Daoy (cell line): ENCODE measurements at regions not wholly inside any gene's neighbourhood (a gene's known extent, or its start where the extent isn't known, plus 50 kb on each side); places are given as distances from the start of the nearest gene placed in this dataset.
"Not testable (repeated sequence)": the region's sequence is repeated elsewhere in the genome, so short reads cannot be mapped to it uniquely, and the experiment has no call there.

Experiments
- DNase-seq: peaks from one replicate; pipeline ENCODE4 v3.0.0-alpha.2; 2015; ENCODE audit warnings: low read depth

DNA sequence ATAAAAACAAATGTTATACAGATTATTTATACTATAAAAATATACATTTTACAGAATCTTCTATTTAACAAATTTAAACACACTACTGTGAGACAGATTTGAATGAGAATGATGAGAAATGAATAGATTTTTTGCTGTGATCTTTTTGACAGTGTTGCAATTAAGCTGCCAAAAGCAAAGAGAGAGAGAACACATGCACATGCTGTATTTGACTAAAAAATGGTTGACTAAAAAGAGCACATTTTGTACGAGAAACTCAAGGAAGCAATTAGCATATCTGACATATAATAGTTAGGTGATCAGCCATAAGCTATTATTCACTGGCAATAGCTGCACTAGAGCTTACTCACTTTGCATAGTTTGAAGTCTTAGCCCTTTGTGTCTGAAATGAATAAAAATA, 115.8 kb downstream of the SYT10 start:
- no peak for DNase-seq

DNA sequence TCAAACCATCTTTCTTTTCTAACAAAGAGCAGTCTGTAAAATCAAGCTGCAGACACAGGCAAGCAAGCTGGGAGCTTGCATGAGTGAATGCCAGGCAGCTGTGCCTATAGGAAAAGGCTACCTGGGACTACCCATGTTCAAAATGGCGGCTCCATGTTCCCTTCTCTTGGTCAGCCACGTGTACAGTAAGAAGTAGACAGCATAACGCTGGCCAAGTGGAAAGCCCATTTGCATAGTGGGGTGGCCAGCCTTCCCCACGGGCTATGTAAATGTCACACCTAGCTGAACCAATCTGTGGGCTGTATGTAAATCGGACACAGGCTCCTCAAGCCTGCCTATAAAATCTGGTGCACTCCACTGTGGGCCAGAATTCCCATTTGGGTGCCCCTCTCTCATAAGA, 117.1 kb downstream of the SYT10 start:
- DNase-seq, result peak; percentile 1

DNA sequence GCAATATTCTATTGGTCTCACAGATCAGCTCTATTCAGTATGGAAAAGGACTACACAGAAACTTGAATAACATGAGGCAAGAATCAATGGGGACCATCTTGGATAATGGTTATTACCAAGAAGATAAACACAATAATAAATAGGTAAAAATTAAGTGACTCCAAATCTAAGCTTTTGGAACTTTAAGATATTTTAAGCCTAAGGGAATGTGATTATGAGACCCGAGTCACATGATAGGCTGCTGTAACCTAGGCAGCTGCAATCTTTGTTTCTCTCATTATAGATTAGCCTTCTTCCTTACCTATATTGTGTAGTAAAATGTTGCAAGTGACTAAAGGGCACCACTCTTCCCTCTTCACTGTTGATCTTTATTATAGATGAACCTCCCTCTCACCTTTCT, 121.9 kb downstream of the SYT10 start:
- no peak for DNase-seq

DNA sequence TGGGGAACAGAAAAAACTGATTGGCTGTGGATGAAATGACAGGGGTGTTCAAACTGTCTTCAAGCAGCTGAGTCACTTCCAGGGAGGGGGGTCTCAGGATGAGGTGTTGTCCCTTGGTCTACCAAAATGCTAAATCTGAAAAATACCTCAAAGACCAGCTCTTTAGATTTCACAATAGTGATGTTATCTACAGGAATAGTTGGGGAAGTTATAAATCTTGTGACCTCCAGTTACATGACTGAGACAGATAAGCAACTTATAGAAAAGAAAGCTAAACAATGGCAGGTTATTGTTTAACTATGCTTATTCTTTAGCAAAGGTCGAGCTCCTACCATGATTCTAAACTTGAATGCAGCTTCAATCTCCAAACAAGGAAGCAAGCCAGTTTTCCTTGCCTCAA, 125.4 kb downstream of the SYT10 start:
- DNase-seq, result no peak

DNA sequence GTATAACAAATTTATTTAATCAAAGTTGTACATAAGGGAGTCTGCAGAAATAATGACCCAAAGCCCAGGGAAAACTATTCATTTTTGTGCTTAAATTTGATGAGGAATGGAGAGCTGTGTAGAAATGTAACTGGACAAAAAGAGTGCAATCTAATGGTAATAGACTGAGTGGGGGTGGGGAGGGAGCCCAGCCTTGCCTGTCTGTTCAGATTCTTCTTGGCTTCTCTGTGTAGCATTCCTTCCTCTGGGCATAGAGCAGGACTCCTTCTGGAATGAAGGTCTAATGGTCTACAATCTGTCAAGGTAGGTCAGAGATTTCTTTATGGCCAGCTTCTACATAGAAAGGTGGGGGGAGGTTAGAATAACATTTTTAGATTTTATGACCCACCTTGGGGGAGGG, 126.1 kb downstream of the SYT10 start:
- no peak for DNase-seq

DNA sequence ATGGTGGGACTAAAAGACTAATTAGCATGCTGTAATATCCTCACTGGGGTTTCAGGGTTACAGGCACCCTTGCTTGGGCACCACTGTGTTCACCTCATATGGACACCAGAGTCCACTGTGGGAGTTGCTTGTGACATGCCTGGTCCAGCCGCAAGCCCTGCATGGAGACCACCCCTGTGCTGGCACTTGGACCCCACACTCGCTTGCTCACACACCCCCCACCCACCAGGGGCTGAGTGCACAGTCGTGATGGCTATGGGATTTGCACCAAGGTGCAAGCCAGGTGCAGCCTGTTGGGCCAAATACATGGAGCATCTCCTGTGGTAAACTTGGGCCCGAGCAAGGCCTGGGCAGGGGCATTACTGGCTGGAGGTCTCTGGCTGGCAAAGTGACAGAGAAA, 129.1 kb downstream of the SYT10 start:
- no peak for DNase-seq

DNA sequence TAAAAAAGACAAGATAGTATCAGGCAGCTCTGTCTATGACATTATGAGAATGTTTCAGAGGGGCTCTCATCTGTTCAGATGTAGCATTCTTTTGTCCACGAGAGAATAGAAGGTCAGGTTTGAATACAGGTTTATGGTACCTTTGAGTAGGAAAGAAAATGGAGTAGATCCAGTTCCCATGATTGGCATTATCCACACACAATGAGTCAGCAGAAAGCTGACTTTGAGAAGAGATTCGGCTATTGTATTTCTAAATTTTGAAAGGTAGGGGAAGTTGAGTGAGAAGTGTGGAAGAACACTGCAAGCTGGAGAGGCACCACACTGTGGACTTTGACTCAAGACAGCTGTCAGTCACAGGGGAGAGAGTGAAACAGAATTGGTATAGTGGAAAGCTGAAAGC, 135.4 kb downstream of the SYT10 start:
- DNase-seq, result no peak

DNA sequence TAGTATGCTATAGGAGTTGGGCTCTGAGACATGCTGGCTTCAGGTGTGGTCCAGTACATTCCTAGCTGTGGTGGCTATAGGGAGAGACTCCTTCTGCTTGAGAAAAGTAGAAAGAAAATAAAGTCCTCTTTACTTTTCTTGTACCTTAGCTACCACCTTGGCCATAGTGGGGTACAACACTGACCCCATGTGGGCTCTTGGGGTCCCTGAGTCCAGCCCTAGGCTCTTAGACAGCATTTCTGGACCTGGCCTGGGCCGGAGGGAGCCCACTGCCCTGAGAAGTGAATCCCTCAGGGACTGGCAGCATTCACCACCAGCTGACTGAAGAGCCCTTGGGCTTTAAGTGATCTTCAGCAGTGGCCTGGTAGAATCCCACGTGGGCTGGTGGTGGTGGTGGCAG, 143.1 kb downstream of the SYT10 start:
- DNase-seq, result no peak

DNA sequence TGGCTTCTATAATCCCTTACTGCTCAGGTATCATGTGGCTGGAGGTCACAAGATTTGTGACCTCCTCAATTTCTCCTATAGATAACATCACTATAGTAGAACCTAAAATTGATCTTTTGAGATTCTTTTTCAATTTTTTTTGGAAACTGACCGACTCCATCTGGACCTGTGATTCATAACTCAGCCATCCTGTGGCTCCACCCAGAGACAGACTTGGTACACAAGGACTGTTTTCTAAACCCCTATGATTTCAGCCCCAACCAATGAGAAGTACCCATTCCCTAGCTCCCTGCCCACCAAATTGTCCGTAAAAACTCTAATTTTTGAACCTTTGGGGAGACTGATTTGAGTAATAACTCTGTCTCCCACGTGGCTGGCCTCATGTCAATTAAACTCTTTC, 148.9 kb downstream of the SYT10 start:
- no peak for DNase-seq

DNA sequence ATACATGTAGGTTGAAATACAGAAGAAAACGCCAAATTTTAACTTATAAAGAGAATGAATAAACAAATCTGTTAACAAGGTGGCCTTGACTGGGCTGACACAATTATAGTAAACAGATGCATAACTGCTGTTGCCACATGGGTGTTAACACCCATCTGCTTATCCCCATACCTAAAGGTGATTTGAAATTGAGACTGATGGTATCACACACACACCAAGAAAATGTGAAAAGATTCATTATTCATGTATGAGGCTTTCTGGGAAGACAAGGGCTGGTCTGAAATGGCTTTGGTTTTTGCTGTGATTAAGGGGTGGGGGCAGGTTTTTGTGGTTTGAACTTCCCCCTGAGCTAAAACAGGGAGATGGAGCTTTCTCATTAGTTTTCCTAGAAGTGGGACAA, 156.6 kb downstream of the SYT10 start:
- DNase-seq, result no peak

DNA sequence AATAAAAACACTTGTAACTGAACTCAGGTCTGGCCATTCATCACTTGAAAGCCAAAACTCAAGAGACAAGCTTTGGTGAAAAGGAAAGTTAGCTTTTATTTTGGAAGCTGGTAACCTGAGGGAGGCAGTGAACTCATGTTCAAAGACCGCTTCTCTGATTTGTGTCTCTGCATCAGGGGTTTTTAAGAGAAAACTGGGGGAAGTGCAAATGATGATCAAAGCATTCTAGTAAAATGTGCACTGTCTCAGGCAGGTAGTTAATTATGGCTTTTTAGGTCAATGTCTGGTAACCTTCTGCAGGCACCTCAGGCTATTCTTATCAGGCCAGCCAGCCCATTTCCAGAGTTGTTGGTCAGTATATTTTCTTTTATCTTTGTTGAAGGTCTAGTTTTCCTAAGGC, 162.2 kb downstream of the SYT10 start:
- no peak for DNase-seq

DNA sequence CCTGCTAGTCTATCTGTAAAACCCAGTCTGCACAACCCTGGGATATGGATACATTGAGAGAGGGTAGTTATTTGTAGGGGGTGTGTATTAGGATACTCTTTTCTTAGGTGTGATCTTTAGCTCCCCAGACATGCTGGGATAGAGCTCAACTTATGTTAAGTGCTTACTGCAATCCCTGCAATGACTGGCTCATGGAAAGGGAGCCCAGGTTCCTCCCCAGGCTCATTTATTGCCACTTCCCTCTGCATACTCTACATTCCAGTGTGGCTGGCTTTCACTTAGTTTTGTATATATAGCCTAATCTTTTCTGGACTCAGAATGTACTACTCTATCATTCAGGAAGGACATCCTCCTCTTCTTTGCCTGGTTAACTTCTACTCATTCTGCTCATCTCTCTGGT, 172.0 kb downstream of the SYT10 start:
- DNase-seq, result no peak

DNA sequence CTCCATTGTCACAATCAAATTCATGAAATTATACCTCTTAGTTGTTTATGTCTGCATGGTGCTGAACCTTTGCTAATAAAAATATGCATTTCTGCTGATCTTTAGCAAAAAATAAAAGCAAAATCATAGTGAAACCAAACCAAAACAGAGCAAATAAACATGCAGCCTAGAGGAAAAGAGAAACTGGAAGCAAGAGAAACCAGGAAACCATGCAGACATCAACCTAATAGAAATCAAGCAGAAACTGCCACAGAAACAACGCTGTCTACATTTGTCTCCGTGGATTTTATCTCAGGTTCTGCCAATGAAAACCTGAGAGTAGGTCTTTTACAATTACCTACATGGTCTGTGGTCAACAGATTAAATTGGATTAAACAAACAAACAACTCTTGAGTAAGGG, 173.7 kb downstream of the SYT10 start:
- no peak for DNase-seq

DNA sequence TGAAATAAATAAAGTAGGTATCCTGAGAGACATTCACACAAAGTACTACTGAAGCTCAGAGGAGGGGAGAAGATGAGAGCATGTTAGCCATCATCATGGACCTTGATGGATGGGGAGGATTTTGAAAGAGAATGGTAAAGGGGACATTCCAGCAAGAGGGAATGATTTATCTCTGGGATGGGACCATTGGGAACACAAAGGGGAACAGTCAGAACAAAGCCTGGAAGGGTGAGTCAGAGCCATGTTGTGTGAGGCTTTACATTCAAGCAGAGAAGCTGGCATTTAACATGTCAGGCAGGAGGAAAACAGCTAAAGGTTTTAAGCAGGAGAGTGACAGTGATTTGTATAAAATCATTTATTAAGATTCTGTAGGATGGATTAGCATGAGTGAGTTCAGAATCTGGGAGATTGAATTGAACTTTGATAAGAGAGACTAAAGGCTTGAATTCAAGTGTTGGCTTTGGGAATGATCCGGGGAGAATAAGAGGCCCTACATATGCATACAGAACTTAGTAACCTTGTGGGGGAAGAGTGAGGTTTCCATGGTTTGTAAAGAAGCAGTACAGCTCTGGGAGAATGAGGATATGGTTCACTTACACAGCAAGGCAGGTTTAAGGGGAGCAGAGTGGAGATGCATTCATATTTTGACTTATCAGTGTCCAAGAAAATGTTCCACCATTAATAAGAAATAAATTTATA, 174.4 kb downstream of the SYT10 start:
- no peak for DNase-seq

DNA sequence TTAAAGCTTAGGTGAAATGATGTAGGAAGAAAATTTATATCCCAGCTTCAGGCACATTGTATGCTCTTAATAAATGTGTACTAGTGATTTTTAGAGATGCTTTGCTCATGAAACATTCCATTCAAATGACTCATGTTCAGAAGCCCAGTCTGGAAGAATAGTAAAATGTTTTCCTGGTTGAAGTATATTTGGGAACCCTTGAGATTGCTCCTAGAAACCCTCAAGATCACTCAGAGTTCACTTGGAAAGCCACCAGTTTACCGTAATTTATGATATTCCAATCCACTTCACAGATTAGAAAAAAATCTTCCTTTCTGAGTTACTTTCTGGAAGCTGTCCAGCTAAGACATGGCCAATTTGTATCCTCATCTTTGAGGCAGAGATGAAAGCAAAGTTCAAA, 186.4 kb downstream of the SYT10 start:
- no peak for DNase-seq

DNA sequence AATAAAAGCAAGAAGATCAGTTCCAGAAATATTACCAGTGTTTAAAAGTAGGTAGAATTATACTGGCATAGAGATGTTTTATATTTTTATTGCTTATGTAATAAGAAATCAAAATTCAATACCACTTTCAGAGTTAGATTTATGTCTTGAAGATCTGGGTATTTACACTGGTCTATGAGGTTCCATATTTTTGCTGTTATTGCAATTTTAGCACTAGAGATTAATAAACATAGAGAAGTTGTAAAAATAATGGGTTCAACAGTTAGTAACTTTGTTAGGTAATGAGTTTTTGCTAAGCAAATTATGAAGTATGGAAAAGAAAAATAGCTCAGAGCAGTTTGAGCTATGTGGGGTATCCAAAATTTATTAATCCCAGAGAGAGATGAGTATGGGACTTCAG, 188.1 kb downstream of the SYT10 start:
- no peak for DNase-seq

DNA sequence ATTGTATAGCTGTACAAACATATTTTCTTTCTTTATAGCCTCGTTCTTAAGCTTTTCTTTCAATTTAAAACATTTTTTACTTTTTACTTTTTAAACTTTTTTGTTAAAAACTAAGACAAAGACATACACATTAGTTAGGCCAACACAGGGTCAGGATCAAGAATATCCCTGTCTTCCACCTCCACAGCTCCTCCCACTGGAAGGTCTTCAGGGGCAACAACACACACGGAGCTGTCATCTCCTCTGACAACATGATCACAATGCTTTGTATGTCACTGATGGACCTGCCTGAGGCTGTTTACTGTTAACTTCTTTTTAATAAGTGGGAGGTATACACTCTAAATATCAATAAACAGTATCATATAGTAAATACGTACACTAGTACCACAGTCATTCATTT, 191.3 kb downstream of the SYT10 start:
- no peak for DNase-seq

DNA sequence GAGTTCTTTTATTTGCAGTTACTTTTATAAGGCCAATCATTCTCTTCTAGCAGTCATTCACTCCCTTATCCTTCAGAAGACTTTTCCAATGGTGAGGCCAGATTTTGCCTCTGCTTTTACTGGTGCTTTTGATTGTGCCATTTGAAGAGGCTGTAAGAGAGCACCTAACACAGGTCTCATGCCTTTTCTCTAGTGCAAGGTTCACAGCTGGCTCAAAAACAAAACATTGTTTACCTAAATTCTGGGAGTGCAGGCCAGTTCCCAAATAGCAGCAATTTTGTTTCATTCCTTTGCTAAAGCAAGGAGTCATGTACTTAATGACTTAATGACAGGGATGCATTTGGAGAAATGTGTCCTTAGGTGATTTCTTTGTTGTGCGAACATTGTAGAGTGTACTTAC, 192.0 kb downstream of the SYT10 start:
- no peak for DNase-seq

DNA sequence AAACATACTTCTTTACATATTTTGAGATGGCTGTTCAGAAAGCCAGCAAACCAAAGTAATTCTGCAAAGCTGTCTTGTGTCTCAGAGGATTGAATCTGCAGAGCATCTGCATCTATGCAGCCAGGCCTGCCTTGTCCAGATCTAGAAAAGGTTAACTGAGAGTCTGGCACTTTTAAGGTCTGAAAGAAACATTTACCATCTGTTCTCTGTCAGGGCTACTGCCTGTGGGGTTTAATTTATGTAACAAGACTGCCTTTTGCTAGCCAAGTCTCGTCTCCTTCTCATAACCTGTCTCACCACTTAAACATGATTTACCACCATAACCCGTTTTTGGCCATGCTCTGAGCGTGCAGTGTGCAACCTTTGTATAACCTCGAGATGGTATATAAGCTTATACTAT, 194.2 kb downstream of the SYT10 start:
- no peak for DNase-seq

DNA sequence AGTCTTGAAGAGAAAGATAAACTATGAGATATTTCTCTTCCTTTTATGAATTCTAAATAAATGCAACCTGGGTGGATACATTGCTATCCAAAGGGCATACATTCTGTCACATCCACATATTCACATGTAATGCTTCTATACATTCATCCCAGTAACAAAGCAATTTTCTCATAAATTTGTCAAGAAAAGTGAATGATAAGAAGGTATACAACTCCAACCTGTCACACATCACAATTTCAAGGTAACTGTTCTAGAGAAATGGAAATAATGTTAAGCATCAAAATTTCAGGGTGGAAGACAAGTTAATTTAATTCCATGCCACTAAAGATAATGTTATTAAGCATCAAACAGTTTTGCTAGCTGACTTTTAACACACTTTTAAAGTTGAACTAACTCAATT, 212.9 kb downstream of the SYT10 start:
- no peak for DNase-seq

DNA sequence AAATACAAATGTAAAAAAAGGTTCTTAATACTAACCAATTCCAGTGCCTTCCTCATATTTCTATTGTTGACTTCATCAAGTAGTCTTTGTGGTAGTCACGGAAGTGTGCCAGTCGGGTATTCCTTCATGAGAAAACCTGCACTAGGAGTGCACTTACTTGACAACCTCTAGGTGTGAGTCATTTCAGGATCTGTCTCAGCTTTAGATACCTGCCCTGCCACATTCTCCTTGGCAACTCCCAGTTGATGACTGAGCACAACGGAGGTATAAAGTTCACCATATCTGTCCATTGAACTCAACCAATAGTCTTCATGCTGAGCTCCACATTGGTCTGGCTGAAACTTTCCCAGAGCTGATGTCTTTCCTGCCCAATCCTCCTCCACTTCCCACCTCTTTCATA, 215.7 kb downstream of the SYT10 start:
- DNase-seq, result no peak

DNA sequence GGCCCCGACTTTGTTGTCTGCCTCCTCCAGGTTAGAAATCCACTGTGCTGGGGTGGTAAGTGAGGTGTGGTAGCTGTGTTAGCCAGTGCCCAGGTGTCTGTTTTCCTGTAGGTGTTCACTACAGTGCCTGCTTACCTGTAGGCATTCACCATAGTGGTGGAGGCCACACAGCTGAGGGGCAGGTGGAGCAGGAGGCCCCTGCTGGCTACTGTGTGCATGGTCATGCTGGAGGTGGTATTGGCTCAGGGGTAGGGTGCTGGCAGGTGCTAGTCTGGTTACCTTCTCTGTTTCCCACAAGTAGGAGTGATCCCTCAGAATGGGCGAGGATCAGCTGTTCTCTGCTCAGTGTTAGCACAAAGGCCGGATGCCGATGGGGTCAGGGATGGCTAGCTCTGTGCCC, 217.3 kb downstream of the SYT10 start:
- DNase-seq, result no peak

DNA sequence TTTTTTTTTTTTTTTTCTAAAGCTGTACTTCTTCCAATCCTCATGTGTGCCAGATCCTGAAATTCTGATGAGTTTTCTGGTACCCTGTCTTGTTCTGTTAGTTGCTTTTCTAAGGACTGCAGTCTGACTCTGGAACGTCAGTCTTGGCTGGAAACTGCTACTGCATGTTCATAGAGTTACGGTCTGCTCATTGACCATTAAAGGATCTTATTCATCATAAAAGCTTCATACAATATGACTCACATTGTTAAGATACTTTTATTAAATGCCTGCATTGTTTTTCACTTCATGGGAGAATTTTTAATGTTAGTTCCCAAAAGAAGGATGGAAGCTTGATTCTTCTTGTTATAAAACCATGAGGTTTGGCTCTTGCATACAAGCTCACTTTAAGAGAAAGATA, 233.6 kb downstream of the SYT10 start:
- DNase-seq, result no peak

DNA sequence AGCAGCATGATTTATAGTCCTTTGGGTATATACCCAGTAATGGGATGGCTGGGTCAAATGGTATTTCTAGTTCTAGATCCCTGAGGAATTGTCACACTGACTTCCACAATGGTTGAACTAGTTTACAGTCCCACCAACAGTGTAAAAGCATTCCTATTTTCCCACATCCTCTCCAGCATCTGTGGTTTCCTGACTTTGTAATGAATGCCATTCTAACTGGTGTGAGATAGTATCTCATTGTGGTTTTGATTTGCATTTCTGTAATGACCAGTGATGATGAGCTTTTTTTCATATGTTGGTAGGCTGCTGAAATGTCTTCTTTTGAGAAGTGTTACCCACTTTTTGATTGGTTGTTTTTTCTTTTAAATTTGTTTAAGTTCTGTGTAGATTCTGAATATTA, 245.2 kb downstream of the SYT10 start:
- not testable (repeated sequence) for DNase-seq

DNA sequence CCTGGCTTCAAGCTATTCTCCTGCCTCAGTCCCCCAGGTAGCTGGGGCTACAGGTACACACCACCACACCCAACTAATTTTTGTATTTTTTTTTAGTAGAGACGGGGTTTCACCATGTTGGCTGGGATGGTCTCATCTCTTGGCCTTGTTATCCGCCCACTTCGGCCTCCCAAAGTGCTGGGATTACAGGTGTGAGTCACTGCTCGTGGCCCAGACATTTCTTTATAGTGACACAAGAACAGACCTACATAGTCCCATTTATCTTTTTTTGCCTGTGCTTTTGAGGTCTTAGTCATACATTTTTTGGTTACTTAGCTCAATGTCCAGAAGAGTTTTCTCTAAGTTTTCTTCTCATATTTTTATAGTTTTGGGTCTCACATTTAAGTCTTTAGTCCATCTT, 247.4 kb downstream of the SYT10 start:
- DNase-seq, result no peak
